ENCODE measurements at regions not wholly inside any gene's neighbourhood (a gene's known extent, or its start where the extent isn't known, plus 50 kb on each side); places are given as distances from the start of the nearest gene placed in this dataset.

- POLR2A ChIA-PET: no interaction called here
- no peak for DNase-seq
- no peaks in the 10 kb centered on the region for H3K9me3 ChIP-seq
- Mint-ChIP-seq H3K9me3 (no peaks in the 10 kb centered on the region), H3K27me3 (no peaks in the 10 kb centered on the region), H3K4me1 (no peaks in the 10 kb centered on the region), H3K4me3 (no peak overlapping the region), H3K36me3 (no peaks in the 10 kb centered on the region), H3K27ac (no peak overlapping the region)
- H3K4me3 ChIP-seq (ENCODE audit: control insufficient read depth in 1 of 2, extremely low read depth in 1 of 2, low read length in 1 of 2): no peak overlapping the region
- ATAC-seq (replicated peaks in 1 of 4): no peak
- H3K4me1 ChIP-seq (ENCODE audit: control insufficient read depth in 1 of 2, extremely low read depth in 1 of 2, insufficient read depth in 2 of 2, low read length in 2 of 2): no peaks in the 10 kb centered on the region
- no peaks in the 10 kb centered on the region for H3K27me3 ChIP-seq (replicated peaks in 1 of 2; ENCODE audit: control insufficient read depth in 2 of 2, extremely low read depth in 1 of 2, insufficient read depth in 2 of 2, low read length in 1 of 2)
- CTCF ChIA-PET: no interaction called here
- H3K27ac ChIP-seq (ENCODE audit: low read length): no peak overlapping the region
- H3K36me3 ChIP-seq (ENCODE audit: control insufficient read depth in 2 of 2, extremely low read depth in 1 of 2, insufficient read depth in 1 of 2, low read length in 1 of 2): no peaks in the 10 kb centered on the region
- WGBS (ENCODE audit: insufficient coverage): 75% methylated on average over 1 of the region's 3 CpGs
These were observed 175.9 kb upstream of the BMP4 start for GRCh38 chr14:54132496-54132895.

GRCh38 chr14:54133896-54134295, 177.3 kb upstream of the BMP4 start:
- 93% methylated on average over 1 of the region's 3 CpGs for WGBS (ENCODE audit: insufficient coverage)
- no peaks in the 10 kb centered on the region for H3K36me3 ChIP-seq (ENCODE audit: control insufficient read depth in 2 of 2, extremely low read depth in 1 of 2, insufficient read depth in 1 of 2, low read length in 1 of 2)
- Mint-ChIP-seq H3K27ac (no peak overlapping the region), H3K4me1 (no peaks in the 10 kb centered on the region), H3K27me3 (no peaks in the 10 kb centered on the region), H3K36me3 (no peaks in the 10 kb centered on the region), H3K4me3 (no peak overlapping the region), H3K9me3 (no peaks in the 10 kb centered on the region)
- ATAC-seq (replicated peaks in 1 of 4): no peak
- no peaks in the 10 kb centered on the region for H3K9me3 ChIP-seq
- no peak overlapping the region for H3K4me3 ChIP-seq (ENCODE audit: control insufficient read depth in 1 of 2, extremely low read depth in 1 of 2, low read length in 1 of 2)
- ChIA-PET POLR2A (no interaction called here), CTCF (no interaction called here)
- no peak for DNase-seq
- H3K27me3 ChIP-seq (replicated peaks in 1 of 2; ENCODE audit: control insufficient read depth in 2 of 2, extremely low read depth in 1 of 2, insufficient read depth in 2 of 2, low read length in 1 of 2): no peaks in the 10 kb centered on the region
- H3K27ac ChIP-seq (ENCODE audit: low read length): no peak overlapping the region
- H3K4me1 ChIP-seq (ENCODE audit: control insufficient read depth in 1 of 2, extremely low read depth in 1 of 2, insufficient read depth in 2 of 2, low read length in 2 of 2): no peaks in the 10 kb centered on the region

GRCh38 chr14:54135804-54136280, 179.2 kb upstream of the BMP4 start:
- Mint-ChIP-seq H3K36me3 (no peaks in the 10 kb centered on the region), H3K4me3 (no peak overlapping the region), H3K27ac (no peak overlapping the region), H3K27me3 (peaks cover 0 to 6% of the 10 kb centered on the region in 2 donors), H3K4me1 (no peaks in the 10 kb centered on the region), H3K9me3 (no peaks in the 10 kb centered on the region)
- DNase-seq (no peak), ATAC-seq (replicated peaks in 1 of 4) (no peak)
- POLR2A ChIA-PET: no interaction called here
- no peaks in the 10 kb centered on the region for H3K4me1 ChIP-seq (ENCODE audit: control insufficient read depth in 1 of 2, extremely low read depth in 1 of 2, insufficient read depth in 2 of 2, low read length in 2 of 2)
- H3K4me3 ChIP-seq (ENCODE audit: control insufficient read depth in 1 of 2, extremely low read depth in 1 of 2, low read length in 1 of 2): no peak overlapping the region
- WGBS (ENCODE audit: insufficient coverage): 25% methylated on average over 1 of the region's 3 CpGs
- H3K9me3 ChIP-seq: no peaks in the 10 kb centered on the region
- no peak overlapping the region for H3K27ac ChIP-seq (ENCODE audit: low read length)
- CTCF ChIA-PET: no interaction called here
- H3K36me3 ChIP-seq (ENCODE audit: control insufficient read depth in 2 of 2, extremely low read depth in 1 of 2, insufficient read depth in 1 of 2, low read length in 1 of 2): no peaks in the 10 kb centered on the region
- no peaks in the 10 kb centered on the region for H3K27me3 ChIP-seq (replicated peaks in 1 of 2; ENCODE audit: control insufficient read depth in 2 of 2, extremely low read depth in 1 of 2, insufficient read depth in 2 of 2, low read length in 1 of 2)

- ChIA-PET CTCF (no interaction called here), POLR2A (no interaction called here)
- H3K4me1 ChIP-seq (ENCODE audit: control insufficient read depth in 1 of 2, extremely low read depth in 1 of 2, insufficient read depth in 2 of 2, low read length in 2 of 2): no peaks in the 10 kb centered on the region
- no peak overlapping the region for H3K27ac ChIP-seq (ENCODE audit: low read length)
- H3K4me3 Mint-ChIP-seq: no peak overlapping the region
- WGBS (ENCODE audit: insufficient coverage): 0% methylated on average over 1 of the region's 6 CpGs
- H3K36me3 Mint-ChIP-seq: no peaks in the 10 kb centered on the region
- no peak for ATAC-seq (replicated peaks in 1 of 4)
- no peaks in the 10 kb centered on the region for H3K27me3 ChIP-seq (replicated peaks in 1 of 2; ENCODE audit: control insufficient read depth in 2 of 2, extremely low read depth in 1 of 2, insufficient read depth in 2 of 2, low read length in 1 of 2)
- no peaks in the 10 kb centered on the region for H3K9me3 ChIP-seq
- peaks cover 0 to 10% of the 10 kb centered on the region in 2 donors for H3K27me3 Mint-ChIP-seq
- H3K9me3 Mint-ChIP-seq: no peaks in the 10 kb centered on the region
- no peaks in the 10 kb centered on the region for H3K36me3 ChIP-seq (ENCODE audit: control insufficient read depth in 2 of 2, extremely low read depth in 1 of 2, insufficient read depth in 1 of 2, low read length in 1 of 2)
- H3K4me1 Mint-ChIP-seq: no peaks in the 10 kb centered on the region
- no peak overlapping the region for H3K4me3 ChIP-seq (ENCODE audit: control insufficient read depth in 1 of 2, extremely low read depth in 1 of 2, low read length in 1 of 2)
- H3K27ac Mint-ChIP-seq: no peak overlapping the region
- no peak for DNase-seq
These were observed 180.4 kb upstream of the BMP4 start for GRCh38 chr14:54136894-54137613.

GRCh38 chr14:54137614-54137961, 181.0 kb upstream of the BMP4 start:
- Mint-ChIP-seq H3K4me1 (no peaks in the 10 kb centered on the region), H3K27me3 (peaks cover 3 to 15% of the 10 kb centered on the region in 2 donors), H3K27ac (no peak overlapping the region), H3K36me3 (no peaks in the 10 kb centered on the region), H3K9me3 (no peaks in the 10 kb centered on the region), H3K4me3 (no peak overlapping the region)
- Histone ChIP-seq H3K27ac (ENCODE audit: low read length) (no peak overlapping the region), H3K36me3 (ENCODE audit: control insufficient read depth in 2 of 2, extremely low read depth in 1 of 2, insufficient read depth in 1 of 2, low read length in 1 of 2) (no peaks in the 10 kb centered on the region), H3K27me3 (replicated peaks in 1 of 2; ENCODE audit: control insufficient read depth in 2 of 2, extremely low read depth in 1 of 2, insufficient read depth in 2 of 2, low read length in 1 of 2) (no peaks in the 10 kb centered on the region), H3K4me1 (ENCODE audit: control insufficient read depth in 1 of 2, extremely low read depth in 1 of 2, insufficient read depth in 2 of 2, low read length in 2 of 2) (no peaks in the 10 kb centered on the region), H3K4me3 (ENCODE audit: control insufficient read depth in 1 of 2, extremely low read depth in 1 of 2, low read length in 1 of 2) (no peak overlapping the region), H3K9me3 (no peaks in the 10 kb centered on the region)
- CTCF ChIA-PET: no interaction called here
- DNase-seq (no peak), ATAC-seq (replicated peaks in 1 of 4) (no peak)
- WGBS (ENCODE audit: insufficient coverage): no CpG with 5 or more reads among the region's 1 CpG
- POLR2A ChIA-PET: no interaction called here

- Mint-ChIP-seq H3K4me1 (no peaks in the 10 kb centered on the region), H3K27me3 (peaks cover 6 to 16% of the 10 kb centered on the region in 2 donors), H3K27ac (no peak overlapping the region), H3K9me3 (no peaks in the 10 kb centered on the region), H3K4me3 (no peak overlapping the region), H3K36me3 (no peaks in the 10 kb centered on the region)
- Histone ChIP-seq H3K27me3 (replicated peaks in 1 of 2; ENCODE audit: control insufficient read depth in 2 of 2, extremely low read depth in 1 of 2, insufficient read depth in 2 of 2, low read length in 1 of 2) (no peaks in the 10 kb centered on the region), H3K27ac (ENCODE audit: low read length) (no peak overlapping the region), H3K36me3 (ENCODE audit: control insufficient read depth in 2 of 2, extremely low read depth in 1 of 2, insufficient read depth in 1 of 2, low read length in 1 of 2) (no peaks in the 10 kb centered on the region), H3K4me1 (ENCODE audit: control insufficient read depth in 1 of 2, extremely low read depth in 1 of 2, insufficient read depth in 2 of 2, low read length in 2 of 2) (no peaks in the 10 kb centered on the region), H3K9me3 (no peaks in the 10 kb centered on the region), H3K4me3 (ENCODE audit: control insufficient read depth in 1 of 2, extremely low read depth in 1 of 2, low read length in 1 of 2) (no peak overlapping the region)
- WGBS (ENCODE audit: insufficient coverage): no CpG with 5 or more reads among the region's 1 CpG
- CTCF ChIA-PET: no interaction called here
- DNase-seq (no peak), ATAC-seq (replicated peaks in 1 of 4) (no peak)
- POLR2A ChIA-PET: no interaction called here
These were observed 181.4 kb upstream of the BMP4 start for GRCh38 chr14:54138024-54138353.
